Stimulated activated CD4-positive, alpha-beta T cell treated with anti-CD3 and anti-CD28 coated beads, TNF-alpha, amount 100 ng/mL, for 48 hours (primary cell): ENCODE measurements at regions not wholly inside any gene's neighbourhood (a gene's known extent, or its start where the extent isn't known, plus 50 kb on each side); places are given as distances from the start of the nearest gene placed in this dataset.
"Not testable (repeated sequence)": the region's sequence is repeated elsewhere in the genome, so short reads cannot be mapped to it uniquely, and the experiment has no call there.

ENCODE experiments used
- DNase-seq, 3 donors: peaks; one replicate each; pipeline ENCODE4 v3.0.0-alpha.2; 2020; ENCODE audit warnings: low read depth in 3 of 3

DNA sequence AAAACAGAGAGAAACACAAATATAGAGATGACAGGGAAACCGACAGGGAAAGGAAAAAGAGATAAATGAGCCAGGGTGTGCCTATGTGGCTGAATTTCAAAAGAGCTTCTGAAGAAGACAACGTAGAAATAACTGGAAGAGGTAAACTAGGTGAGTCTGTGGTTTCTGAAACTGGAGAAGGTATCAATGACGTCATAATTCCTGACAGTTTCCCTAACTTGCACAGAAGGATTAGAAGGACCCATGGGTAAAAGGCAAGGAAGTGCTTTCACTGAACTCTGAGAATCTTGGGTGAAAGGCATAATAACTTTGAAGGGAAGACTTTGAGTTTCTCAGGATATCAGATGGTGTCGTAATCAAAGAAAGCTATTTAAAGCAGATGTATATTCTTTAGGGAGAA is 790.8 kb upstream of the NUDT12 start:
- no peak for DNase-seq

DNA sequence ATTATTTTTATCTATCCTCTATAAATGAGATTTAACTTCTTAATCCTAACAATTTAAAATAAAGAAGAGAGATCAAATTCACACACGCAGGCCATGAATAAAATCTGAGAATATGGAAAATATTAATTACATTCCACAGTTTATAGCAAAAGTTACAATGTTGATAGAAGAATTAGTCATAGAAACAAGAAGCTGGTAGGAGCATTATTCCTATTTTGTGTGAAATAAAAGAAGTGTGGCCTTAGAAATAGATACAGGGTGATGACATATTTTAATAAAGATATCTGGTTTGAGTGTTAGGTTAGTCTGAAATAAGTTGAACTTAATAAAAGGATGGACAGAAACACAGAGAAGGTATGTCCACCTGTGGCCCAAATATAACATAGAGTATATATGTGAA is 790.4 kb upstream of the NUDT12 start:
- no peak for DNase-seq

DNA sequence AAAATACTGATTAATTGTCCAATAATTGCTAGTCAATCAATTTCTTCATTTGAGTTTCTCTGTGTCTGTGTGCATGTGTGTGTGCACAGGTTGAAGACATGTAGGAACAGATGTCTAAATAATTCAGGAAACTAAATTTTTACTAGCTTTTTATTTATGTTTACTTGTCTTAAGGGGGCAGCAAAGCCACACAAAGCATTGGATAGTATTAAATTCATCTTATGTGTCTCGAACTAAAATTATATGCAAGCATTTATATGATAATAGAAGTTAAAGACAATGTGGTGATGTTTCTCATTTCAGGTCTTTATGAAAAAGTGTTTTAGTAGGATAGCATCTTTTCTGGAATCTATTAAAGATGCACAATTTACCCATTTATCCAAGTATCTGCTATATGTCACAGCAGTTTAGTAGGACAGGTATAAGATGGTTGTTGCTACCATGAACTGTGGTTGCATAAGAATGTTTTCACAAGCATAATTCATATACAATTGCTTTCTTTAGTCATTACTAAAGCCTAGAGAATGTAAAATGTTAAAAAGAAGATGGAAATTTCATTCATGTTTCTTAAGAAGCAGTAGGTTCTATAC is 784.6 kb upstream of the NUDT12 start:
- no peak for DNase-seq

DNA sequence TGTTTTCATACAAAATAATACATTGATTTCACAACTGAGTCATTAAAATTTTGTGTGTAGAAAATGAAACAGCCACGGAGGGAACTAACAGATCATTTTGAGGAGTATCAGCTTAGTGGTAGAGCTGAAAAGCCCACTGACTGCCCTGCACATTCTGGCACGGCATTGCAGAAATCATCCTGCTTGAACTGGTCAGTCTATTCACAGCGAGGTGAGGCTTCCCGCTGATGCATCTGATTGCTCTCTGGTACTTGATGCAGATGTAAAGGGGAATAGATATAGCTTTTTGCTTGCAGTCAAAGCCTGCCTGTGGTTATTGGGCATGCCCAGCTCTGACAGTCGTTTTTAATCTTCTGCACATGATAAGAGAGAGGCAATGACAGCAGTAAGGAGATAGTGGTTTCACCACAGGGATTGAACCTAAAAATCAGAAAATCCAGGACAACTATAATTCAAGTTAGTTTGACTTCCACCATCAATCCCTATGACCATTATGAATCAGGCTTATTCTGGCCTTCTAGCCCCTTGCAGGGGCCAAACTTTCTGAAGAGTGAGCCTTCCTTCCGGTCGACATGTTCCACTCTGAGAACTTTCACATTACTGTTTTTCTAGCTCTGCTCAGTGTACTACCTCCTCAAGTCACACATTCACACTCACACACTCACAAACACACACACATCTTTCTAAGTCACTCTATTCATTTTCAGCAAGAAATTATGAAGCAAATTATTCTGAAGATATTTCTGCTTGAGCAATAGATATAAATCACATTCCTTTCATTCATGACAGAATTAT is 782.8 kb upstream of the NUDT12 start:
- no peak for DNase-seq

DNA sequence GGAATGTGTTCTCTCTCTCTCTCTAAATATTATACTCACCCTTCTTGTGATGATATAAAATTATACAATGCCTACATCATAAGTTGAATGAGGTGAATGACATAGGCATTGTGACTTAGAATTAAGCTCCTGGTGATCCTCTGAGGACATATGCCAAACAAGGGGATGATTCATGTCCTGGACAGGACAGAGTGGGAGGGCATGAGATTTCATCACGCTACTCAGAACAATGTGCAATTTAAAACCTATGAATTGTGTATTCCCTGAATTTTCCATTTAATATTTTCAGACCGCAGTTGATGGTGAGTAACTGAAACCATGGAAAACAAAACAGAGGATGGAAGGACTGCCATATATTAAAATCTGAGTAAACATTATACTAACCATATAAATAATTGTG is 782.2 kb upstream of the NUDT12 start:
- no peak for DNase-seq

DNA sequence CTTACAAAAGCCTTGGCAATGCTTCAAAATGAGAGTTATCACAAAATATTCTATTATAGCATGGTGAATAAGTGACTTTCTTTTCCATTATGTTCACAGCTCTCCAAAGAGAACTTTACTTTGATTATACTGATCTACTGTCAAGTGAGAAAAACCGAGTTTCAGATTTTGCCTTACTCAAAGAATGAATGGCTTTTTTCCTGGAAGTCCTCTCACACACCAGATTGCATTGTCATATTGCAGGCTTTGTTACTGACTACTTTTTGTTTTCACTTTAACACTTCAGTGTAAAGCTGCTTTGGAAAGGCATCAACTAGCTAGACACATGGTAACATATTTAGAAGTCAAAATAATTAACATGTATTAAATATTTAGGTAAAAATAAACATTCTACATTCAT is 765.2 kb upstream of the NUDT12 start:
- no peak for DNase-seq

DNA sequence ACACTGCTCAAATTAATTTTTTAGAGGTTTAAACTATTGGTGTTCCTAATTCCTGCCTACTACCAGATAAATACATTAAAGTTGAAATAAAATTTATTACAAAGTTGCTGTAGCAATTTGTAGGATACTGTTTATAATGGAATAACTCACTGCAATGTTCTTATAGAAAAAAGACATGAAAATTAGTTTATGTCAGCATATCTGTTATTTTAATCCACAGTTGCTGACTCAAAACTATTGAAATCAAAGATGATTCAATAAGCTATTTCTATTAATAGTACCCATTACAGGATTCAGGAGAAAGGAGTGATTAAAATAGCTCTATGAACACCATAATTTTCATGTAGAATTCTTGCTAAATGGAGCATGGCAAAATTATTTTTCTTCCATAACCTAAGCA is 764.4 kb upstream of the NUDT12 start:
- DNase-seq = no peak

DNA sequence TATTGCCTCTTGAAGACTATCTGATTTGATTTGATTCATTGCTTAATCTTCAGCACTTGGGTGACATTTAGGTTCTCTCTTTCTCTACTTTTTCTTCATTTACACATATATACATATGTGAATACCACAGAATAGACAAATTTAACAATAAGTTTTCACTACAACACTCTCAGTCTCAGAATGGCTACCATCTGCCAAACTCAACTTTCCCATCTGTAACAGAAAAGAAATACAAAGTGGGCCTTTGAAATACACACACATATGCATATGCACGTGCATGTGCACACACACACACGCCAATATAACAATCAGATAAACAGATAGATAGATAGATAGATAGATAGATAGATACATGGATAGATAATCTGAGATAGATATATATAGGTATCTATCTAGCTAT is 762.8 kb upstream of the NUDT12 start:
- DNase-seq = no peak

DNA sequence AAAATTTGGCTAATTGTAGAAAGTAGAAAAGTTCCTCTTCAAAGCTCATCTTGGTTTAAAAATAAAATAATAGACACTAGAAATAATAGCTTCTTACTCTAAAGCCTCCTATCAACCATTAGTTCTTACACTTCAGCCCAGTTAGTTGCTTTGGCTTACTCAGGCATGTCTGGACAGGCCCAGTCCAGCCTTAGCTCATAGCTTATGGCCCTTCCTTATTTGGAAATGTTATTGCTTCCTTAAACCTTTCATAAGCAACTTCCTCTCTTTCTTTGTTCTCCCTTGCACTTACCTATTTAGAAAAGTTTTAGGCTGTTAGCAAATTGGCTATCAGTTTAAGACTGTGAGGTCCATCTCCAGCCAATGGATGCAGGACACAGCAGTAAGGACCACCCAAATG is 754.1 kb upstream of the NUDT12 start:
- DNase-seq = not testable (repeated sequence)

DNA sequence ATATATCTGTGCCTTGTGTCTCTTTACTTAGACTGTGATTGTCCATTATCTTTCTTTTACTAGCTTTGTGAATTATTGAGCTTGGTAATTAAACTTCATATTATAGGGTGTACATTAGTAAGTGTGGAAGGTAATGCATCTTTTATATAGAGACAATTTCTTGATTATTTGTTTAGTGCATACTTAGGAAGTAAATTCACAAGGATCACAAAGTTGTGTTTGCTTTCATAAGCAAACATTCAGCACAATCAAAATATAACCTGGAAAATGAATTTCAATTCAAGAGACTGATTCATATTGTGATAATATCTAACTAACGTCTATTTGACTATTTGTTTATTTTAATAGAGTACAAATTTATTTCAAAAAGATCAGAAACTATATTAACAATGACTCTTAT is 749.9 kb upstream of the NUDT12 start:
- no peak for DNase-seq

DNA sequence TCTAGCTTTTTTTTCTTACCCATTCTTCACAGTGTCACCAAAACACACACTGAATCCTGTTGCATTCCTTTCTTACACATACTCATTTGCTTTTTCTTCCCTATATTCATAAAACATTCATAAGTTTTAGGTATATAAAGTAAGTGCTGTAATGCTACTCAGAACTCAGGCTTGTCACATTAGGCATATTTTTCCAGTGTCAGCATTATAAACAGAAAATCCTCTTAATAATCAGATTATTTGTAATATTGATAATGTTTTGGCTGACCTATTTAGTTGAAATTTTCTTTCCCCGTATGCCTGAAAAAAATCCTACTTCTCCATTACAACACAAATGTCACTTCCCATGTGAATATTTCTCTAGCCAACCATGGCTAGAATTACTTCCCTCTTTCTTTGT is 743.0 kb upstream of the NUDT12 start:
- DNase-seq = no peak

DNA sequence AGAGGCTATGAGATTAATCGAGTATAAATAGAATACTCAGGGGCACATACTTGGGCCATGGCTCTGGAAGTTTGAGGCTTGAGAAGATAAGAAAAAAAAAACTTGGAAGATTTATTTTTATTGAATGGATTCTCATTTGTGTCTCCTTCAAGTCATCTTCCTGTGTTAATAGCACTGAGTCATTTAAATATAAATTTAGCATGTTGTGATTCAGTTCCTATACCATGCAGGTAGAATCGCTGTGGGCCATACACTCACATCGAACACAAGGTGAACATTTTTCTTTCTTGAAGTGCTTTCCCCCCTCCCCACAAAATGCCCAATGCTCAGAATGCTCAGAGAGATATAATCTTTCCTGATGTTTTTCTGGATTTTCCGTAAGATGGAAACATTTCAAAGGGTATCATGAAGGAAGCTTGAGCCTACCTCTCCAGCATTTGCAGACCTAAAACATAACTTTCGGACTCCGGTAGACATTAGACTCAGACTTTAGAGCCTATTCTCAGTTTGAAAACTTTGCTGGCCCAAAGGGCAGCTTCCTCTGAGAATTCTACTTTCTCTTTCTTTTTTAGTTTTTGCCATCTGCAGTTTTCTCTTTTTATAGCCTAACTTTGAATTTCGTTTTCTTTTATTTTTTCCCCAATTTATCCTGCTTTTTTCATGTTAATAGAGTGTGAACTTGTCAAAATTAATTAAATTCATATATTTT is 737.6 kb upstream of the NUDT12 start:
- no peak for DNase-seq

DNA sequence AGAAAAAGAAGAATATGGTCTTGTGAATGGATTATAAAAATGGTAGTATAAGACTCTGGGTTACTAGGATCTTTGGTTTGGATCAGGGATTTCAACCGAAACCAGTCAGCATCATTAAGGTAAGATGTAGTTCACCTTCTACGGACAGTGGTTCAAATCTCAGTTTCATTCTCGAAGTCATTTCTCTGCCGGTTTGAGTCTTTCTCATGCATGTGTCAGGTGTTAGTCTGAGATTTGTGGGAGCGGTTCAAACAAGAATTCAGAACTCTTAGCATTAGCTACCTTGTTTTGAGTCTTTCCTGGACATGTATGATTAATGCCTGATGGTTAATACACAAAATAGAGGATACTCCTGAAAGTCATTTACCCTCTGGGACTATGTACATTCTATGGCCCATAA is 735.9 kb upstream of the NUDT12 start:
- DNase-seq = no peak

DNA sequence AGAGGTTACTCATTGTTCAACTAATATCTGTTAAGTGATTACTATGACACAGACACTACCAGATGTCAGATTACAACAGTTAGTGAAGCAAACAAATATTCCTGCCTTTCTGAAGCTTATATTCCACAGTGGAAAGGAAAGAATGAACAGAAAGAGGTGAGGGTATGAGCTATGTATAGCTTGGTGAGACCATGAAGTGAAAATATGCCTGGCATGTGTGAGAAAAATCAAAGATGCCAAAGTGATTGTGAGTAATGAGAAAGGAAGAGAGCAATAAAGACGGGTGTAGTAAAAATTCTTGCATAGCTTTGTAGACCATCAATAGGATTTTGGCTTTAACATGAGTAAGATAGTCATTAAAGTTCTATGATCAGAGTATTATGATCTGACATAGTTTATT is 734.5 kb upstream of the NUDT12 start:
- no peak for DNase-seq

DNA sequence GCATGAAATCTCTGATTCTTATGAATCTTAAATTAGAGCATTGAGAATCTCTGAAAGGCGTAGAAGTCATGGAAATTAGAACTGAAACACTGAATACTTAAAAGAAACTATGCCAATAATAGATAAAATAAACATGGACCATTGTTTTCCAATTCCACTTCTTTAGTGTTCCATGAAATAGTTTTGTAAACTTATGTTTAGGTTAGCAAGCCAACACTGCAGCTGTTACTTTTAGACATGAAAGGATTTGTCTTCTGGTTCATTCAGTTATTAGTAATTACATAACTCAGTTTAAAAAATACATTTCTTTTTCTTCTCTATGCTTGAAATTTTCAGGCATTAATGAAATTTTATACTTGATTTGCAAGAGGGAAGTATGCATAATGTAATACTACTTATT is 733.4 kb upstream of the NUDT12 start:
- DNase-seq = no peak

DNA sequence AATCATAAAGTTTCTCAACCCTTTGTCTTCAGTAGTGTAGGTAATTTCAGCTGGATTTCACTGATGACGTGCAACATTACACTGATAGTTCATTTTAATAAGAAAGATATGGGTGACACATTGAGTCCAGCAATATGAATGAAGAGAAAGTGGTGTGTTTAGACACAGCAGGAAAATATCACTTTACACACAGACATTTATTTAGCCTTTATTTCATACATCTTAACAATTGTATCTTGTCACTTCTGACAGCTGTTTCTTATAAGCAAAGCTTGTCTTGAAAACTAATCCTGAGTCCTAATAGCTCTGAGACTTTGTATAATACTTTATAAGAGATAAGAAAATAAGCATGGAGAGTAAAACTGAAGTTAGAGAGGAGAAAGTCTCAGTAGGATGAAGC is 720.5 kb upstream of the NUDT12 start:
- no peak for DNase-seq

DNA sequence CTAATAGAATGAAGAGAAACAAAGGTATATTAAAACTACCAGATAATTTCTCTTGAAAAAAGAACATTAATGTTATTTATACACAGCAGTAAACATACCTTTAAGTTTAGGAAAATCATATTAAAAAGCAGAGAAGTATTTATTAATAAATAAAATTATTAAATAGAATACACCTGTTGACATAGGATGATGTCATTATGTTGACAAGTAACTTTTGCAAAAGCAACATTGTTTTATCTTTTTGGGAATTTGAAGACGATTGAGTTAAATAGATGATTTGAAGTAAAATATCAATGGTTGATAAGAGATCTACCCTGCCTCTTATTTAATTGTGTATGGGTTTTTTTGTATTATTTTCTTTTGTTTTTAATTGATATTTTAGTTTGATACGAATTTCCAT is 711.1 kb upstream of the NUDT12 start:
- DNase-seq = no peak

DNA sequence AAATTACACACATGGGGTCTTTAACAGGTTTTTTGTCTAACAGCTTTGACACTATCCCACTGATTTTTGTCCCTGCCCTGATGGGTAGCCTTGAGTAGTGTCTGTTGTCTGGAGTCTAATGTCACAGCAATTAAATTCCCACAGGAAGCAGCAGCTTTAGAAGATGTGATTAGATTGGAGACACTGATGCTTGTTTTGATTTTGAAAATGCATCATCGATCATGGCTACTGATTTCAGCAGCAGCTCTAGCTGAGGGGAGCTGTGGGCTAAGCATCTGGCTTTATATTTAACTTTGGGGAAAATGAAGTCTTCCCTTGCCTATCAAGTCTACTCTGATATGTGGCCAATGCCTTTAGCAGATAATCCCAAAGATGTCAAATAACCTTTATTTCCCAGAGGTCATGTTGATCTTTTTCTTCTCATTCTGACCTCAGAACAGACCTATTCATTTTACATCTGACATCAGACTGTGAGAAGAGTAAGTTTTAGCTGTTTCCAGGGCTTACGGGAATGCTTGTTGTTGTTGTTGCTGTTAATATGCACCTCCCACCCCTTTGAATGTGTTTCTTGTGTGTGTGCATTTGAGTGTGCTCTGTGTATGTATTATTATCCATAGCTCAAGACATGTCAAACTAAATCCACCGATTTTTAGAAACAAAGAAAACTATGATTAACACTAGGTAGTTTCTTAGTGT is 704.9 kb upstream of the NUDT12 start:
- no peak for DNase-seq

DNA sequence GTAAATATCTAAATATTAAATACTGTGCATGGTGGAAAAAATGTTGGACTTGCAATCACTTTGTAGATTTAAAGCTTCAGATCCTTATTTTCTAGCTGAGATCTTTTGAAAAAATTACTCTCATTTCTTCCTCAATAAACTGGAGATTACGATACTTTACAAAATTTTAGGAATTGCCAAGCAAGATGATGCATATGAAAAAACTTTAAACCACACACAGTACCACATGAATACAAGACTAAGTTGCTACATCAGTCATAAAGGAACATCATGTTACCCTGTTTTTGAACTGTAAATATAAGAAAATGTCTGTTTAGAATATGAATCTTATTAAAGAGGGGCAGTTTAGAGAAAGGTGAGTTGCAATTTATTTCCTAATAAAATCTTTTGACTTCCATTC is 703.6 kb upstream of the NUDT12 start:
- no peak for DNase-seq

DNA sequence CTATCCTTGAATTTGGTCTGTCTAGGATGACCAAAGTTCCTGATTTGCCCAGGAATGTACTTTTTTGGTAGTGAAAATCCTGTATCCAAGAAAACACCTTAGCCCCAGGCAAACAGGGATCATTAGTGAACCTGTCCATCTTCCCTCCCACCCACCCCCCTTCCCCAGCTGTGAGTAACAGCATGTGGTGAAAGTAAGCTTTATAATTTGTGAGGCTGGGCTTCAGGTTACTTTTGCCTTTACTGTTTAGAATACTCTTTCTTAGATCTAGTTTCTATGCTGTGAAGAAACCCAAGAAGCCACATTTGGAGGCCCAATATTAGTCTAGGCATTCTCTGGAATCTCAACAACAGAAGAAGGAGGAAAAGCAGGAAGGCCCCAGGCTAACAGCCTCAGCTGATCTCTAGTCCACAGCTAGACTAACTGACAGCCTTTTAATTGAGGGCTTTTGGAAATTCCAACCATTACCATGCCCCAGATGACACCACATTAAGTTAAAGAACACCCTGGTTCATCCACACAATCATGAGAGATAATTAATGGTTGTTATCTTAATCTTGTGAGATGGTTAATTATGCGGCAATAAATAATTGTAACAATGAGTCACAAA is 703.0 kb upstream of the NUDT12 start:
- DNase-seq = no peak

DNA sequence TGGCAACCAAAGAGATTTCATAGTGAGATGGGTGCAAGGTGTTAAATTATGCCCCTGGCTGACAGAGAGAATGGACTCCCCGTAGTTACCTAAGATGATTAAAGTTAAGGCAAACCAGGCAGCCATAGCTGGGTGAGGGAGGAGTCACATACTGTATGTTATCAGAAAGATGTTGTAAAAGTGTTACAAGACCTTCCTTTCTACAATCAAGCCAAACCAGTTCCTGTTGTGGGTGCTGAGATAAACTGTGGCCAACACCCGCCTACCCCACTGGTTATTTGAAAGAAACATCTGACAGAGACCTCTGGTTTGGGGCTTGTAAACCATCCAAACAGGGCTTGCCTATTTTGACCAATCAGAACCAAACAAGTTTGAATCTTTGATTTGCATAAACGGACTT is 684.7 kb upstream of the NUDT12 start:
- DNase-seq = no peak

DNA sequence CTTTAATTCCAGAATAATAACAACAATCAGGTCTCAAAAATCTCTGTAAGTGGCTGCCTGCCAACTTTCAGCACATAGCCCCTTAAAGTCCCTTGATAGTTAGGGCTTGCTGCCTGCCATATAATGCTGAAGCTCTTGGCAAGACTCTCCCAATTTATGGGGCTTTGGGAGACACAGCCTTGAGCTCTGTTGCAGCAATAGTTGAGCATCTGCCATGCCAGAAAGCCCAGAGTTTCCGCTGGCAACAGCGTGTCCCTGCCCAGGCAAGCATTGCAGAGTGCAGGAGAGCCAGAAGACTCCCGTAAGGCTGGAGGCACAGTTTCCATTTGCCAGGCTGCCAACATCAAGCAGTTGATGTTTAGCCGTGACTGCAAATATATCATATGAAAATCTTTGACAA is 678.5 kb upstream of the NUDT12 start:
- DNase-seq = no peak
